GM08714 (cell line): ENCODE measurements at regions not wholly inside any gene's neighbourhood (a gene's known extent, or its start where the extent isn't known, plus 50 kb on each side); places are given as distances from the start of the nearest gene placed in this dataset.

ENCODE experiments used
- H3K4me3 ChIP-seq: fragments of 200-500 bp; sonication (Bioruptor generic); 2 replicates; pipeline ENCODE4 v1.5.1; 2014; ENCODE audit warnings: mild to moderate bottlenecking, low read length, inconsistent platforms
- ZNF274 ChIP-seq: IDR thresholded peaks from 2 replicates; pipeline ENCODE4 v1.6.1; 2012; ENCODE audit warnings: mild to moderate bottlenecking, low read depth, low read length

- H3K4me3 ChIP-seq: no peak overlapping the region
Measured at GRCh38 chr1:14365301-14365988, 233.0 kb upstream of the KAZN start.

GRCh38 chr1:14366091-14367018 is 232.1 kb upstream of the KAZN start:
- H3K4me3 ChIP-seq: no peak overlapping the region

More at GRCh38 chr1:14365301-14365988, 233.0 kb upstream of the KAZN start:
- no peak for TF ChIP-seq ZNF274

GRCh38 chr1:14367451-14367850 is 231.0 kb upstream of the KAZN start:
- no peak for TF ChIP-seq ZNF274
- no peak overlapping the region for H3K4me3 ChIP-seq

More at GRCh38 chr1:14366091-14367018, 232.1 kb upstream of the KAZN start:
- no peak for TF ChIP-seq ZNF274

- no peak overlapping the region for H3K4me3 ChIP-seq
Measured at GRCh38 chr1:14369526-14370213, 228.8 kb upstream of the KAZN start.

GRCh38 chr1:14371771-14372497 is 226.6 kb upstream of the KAZN start:
- no peak for TF ChIP-seq ZNF274
- H3K4me3 ChIP-seq: no peak overlapping the region

More at GRCh38 chr1:14369526-14370213, 228.8 kb upstream of the KAZN start:
- no peak for TF ChIP-seq ZNF274

GRCh38 chr1:14372526-14372925 is 226.0 kb upstream of the KAZN start:
- H3K4me3 ChIP-seq: no peak overlapping the region
- TF ChIP-seq ZNF274: no peak

GRCh38 chr1:14373081-14373758 is 225.3 kb upstream of the KAZN start:
- H3K4me3 ChIP-seq: no peak overlapping the region
- no peak for TF ChIP-seq ZNF274

- H3K4me3 ChIP-seq: no peak overlapping the region
- no peak for TF ChIP-seq ZNF274
Measured at GRCh38 chr1:14375226-14375625, 223.3 kb upstream of the KAZN start.

GRCh38 chr1:14377386-14377785 is 221.1 kb upstream of the KAZN start:
- no peak for TF ChIP-seq ZNF274
- no peak overlapping the region for H3K4me3 ChIP-seq

- no peak overlapping the region for H3K4me3 ChIP-seq
- no peak for TF ChIP-seq ZNF274
Measured at GRCh38 chr1:14380408-14380807, 218.1 kb upstream of the KAZN start.

- no peak for TF ChIP-seq ZNF274
Measured at GRCh38 chr1:14390816-14391215, 207.7 kb upstream of the KAZN start.

GRCh38 chr1:14392161-14392858 is 206.2 kb upstream of the KAZN start:
- no peak overlapping the region for H3K4me3 ChIP-seq
- no peak for TF ChIP-seq ZNF274

More at GRCh38 chr1:14390816-14391215, 207.7 kb upstream of the KAZN start:
- no peak overlapping the region for H3K4me3 ChIP-seq

GRCh38 chr1:14392859-14393365 is 205.6 kb upstream of the KAZN start:
- TF ChIP-seq ZNF274: no peak
- no peak overlapping the region for H3K4me3 ChIP-seq
